Activated T-cell treated with anti-CD3 and anti-CD28 coated beads for 48 hours (primary cell): ENCODE measurements at regions not wholly inside any gene's neighbourhood (a gene's known extent, or its start where the extent isn't known, plus 50 kb on each side); places are given as distances from the start of the nearest gene placed in this dataset.
"Not testable (repeated sequence)": the region's sequence is repeated elsewhere in the genome, so short reads cannot be mapped to it uniquely, and the experiment has no call there.

Source experiments
- DNase-seq: peaks from one replicate; pipeline ENCODE4 v3.0.0-alpha.2; 2020; ENCODE audit warnings: low read depth

DNA sequence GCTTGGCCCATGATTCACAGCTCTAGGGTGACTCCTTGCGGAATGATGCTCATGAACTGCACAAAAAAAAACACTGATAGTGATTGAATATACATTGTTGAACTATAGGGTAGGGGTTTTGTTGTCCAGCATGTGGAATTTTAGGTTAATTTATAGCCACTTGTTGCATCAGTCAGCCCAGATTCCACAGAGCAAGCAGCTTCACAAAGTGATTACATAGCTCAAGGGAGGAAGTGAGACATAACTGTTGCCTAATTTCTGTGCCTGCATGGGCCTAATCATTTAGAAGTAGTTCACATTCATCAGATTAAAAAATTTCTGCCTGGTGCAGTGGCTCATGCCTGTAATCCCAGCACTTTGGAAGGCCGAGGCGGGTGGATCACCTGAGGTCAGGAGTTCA is 142.2 kb upstream of the ZNF722 start:
- not testable (repeated sequence) for DNase-seq

DNA sequence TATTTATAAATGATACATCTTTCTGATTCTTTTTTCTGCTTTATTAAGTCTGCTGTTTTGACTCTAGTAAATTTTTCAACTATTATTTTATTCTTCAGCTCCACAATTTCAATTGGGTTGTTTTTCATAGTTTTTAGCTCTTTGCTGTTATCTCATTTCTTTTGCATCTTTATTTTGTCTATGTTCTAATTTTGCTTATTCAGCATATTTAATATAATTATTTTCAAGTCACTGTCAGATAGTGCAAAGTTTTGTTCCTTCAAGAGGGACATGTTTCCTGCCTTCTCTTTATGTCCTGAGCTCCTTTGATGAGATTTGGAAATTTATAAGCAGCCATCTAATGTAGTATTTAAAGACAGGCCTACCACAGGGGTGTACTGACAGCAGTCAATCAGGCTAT is 131.5 kb upstream of the ZNF722 start:
- DNase-seq, result no peak

DNA sequence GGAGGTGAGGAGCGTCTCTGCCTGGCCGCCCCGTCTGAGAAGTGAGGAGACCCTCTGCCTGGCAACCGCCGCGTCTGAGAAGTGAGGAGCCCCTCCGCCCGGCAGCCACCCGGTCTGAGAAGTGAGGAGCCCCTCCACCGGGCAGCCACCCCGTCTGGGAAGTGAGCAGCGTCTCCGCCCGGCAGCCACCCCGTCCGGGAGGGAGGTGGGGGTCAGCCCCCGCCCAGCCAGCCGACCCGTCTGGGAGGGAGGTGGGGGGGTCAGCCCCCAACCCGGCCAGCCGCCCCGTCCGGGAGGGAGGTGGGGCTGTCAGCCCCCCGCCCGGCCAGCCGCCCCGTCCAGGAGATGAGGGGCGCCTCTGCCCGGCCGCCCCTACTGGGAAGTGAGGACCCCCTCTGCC is 124.4 kb upstream of the ZNF722 start:
- DNase-seq, result not testable (repeated sequence)

DNA sequence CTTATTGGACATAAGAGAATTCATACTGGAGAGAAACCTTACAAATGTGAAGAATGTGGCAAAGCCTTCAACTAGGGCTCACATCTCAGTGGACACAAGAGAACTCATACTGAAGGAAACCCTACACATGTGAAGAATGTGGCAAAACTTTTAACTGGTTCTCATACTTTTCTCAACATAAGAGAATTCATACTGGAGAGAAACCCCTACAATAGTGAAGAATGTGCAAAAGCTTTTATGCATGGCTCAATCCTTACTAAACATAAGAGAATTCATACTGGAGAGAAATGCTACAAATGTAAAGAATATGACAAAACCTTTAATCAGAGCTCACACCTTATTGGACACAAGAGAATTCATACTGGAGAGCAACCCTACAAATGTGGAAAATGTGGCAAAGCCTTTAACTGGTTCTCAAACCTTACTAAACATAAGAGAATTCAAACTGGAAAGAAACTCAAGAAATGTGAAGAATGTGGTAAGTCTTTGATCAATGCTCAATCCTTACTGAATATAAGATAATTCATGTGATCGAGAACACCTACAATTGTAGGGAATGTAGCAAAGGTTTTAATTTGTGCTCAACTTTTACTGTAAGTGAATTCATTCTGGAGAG is 121.8 kb upstream of the ZNF722 start:
- DNase-seq, result no peak

DNA sequence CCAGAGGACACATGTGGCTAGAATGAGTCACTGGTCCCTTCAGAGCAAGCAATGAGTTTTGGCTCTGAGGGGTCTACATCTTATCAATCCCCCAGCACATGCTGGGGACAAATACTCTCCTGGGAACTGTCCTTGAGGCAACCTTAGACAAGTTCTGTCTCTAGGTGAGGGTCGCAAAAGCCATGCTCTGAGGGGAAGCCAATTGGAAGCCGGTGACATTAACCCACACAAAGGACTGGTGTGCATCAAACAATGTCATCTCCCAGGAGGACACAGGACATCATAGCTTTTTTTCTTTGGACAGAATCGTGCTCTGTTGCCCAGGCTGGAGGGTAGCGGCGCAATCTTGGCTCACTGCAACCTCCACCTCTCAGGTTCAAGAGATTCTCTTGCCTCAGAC is 111.6 kb upstream of the ZNF722 start:
- DNase-seq, result no peak

DNA sequence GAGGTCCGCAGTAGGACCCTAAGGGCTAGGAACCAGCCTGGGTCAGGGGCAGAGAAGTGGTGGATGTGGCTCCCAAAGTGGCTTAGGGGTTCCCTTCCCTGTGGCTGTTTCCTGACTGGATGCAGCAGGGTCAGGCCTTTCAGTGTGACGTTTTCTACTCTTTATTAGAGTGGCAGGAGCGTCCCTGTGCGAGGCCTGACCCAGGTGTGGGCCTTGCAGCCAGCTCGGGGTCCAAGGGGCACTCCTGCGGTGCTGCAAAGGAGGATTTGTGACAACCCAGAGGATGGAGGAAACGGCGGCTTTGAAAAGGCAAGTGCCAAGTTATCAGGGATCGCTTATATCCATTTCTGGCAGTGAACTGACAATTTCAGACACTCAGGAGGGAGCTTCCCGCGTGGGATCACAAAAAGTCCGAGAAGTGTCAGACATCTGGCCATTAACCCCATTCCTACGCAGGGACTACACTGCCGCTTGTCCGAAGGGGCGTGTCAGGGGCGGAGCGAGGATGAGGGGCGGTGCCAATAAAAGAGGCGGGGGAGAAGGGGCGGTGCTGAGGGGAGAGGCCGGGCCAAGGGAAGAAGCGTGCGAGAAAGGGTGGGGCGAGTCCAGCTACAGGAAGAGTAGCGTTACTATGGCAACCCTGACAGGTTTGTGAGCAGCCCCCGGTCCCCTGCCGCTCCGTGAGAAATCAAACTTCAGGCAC is 98.8 kb upstream of the ZNF722 start:
- peak; percentile 66 for DNase-seq

DNA sequence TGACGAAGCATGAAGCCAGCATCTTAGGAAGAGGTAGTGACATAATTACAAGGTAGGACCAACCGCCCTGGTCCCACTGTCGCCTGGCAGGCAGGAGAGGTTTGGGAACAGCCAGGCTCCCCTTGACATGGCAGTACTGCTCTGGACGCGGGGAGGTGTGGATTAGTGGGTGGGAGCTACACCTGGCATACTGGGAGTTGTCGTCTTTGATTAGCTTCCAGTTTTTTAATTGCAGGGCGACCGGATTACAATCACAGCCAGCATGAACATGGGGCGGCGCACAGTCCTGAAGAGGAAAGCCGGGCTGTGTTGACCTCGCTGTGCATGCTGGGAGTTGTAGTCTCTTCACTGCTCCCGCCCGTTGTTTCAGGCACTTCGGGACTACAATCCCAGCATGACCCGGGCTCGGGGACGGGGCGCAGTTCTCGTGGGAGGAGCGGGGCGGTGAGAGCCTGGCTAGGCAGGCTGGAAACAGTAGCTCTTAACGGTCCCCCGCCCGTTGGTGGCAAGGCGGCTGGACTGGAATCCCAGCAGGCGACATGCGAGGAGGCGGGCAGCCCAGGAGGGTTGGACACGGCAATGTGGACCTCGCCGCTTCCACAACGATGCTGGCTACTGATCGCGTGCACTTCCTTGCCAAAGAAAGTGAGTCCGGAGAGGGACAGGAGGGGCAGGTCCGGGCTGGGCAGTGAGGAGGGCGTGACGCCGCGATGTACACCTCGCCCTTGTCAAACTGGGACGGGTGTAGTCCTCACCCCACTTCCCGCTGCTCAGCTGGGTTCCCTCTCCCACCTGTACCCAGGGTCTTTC is 98.0 kb upstream of the ZNF722 start:
- DNase-seq, result peak; percentile 81

DNA sequence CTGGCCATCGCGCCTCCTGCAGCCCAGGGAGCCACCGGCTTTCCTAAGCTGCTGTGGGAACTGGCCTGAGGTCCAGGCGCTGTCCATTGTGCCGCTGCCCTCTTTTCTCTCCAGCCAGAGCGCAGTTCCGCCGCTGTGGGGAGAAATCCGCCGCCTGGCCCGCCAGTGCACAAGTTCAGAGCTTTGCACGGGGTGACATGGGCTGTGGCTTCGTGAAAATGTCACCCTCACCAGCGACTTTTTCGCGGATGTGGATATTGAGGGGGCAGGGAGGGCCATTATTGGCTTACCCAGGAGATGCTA is 97.5 kb upstream of the ZNF722 start:
- not testable (repeated sequence) for DNase-seq

DNA sequence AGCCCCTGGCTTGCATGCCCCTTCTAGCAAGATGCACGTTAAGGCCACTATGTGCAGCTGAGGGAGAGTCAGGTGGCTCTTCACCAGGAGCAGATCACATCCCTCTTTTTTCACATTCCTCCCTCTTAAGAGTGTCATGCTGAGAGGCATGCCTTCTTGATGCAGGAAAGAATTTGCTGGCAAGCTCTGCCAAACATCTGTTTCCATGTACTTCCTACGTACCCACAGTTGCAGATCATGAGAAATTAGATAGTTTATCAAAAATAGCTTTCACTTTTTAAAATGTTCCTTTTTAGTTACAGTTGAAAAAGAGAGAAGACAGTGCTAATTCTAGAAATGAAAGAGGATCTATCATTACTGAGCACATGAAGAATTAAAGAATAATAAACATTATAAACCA is 79.7 kb upstream of the ZNF722 start:
- DNase-seq, result no peak

DNA sequence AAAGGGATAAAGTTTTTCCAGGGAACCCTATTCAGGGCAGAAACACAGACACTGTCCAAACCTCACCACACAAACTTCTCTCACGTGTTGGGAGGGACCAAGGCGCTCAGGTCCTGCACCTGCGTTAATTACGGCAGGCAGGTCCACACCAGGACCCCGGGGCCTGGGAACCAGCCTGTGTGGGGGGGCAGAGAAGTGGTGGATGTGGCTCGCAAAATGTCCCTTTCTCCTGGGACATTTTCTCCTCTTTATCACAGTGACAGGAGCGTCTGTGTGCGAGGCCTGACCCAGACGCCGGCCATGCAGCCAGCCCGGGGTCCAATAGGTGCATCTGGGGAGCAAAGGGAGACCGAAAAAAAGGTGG is 73.4 kb upstream of the ZNF722 start:
- peak; percentile 4 for DNase-seq

DNA sequence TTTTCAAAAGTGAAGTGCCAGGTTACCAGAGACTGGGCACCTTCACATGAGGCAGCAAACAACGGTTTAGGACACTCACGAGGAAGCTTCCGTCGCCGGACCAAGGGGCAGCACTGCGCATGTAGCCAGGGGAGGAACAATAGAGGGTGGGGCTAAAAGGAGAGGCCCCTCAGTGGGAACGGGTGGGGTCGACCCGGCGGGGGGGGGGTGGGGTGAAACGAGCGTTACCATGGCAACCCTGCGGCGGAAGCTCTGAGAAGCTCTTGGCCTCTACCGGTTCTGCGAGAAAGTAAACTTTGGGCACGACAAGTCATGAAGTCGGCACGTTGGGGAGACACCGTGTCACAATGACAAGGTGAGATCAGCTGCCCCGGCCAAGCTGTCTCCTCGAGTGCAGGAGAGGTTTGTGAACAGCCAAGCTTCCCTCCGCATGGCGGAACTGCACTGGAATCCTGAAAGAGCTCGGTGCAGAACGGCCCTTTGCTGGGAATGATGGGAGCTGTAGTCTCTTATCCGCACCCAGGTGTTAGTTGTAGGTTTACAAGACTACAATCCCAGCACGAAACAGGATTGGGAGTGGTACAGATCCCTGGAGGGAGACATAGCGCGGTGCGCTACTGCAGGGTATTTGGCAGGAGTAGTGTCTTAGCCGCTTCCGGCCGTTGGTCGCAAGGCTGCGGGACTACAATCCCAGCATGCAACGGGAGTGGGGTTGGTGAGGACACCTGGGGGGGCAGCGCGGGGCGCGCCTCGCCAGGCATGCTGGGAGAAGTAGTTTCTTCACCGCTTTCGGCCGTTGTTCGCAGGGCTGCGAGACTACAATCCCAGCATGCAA is 72.8 kb upstream of the ZNF722 start:
- peak; percentile 79 for DNase-seq

DNA sequence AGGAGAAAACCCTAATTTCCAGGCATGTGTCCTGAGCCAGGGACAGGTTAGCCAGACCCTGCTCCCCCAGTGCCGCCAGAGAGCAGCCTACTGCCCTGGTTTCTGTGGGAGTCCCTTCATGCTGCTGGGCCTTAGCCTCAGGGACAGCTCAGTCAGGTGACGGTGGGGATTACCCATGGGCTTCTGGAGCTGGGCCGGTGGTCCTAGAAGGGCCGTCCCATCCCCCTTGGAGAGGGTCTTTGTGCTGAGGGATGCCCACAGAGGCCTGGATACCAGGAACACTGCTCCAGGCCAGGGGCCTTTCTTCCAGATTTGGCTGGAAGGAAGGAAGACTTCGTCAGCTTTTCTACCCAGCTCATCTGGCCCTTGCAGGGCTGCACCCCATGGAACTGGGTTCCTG is 71.4 kb upstream of the ZNF722 start:
- no peak for DNase-seq

DNA sequence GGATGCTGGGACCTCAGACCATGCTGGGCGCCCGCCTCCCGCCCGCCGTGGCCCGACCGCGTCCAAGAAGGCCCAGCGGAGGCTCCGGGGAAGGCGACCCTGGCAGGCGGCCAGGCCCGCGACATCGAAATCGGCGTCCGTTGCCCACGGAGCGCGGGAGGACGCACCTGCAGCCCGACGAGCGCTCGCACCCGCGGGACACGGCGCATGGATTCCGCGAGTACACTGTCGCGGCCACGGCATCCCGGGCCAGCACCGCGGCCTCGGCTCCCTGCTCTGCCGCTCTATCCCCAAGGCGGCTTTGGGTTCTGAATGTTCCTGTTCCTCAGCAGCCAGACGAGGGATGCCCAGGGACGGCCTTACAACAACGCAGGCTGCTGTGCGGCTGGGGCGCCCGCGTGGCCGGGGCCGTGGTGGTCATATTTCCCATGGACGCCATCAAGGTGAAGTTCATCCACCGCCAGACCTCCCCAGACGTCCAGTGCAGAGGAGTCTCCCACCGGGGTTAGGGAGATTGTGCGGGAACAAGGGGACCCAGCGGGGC is 67.5 kb upstream of the ZNF722 start:
- no peak for DNase-seq

DNA sequence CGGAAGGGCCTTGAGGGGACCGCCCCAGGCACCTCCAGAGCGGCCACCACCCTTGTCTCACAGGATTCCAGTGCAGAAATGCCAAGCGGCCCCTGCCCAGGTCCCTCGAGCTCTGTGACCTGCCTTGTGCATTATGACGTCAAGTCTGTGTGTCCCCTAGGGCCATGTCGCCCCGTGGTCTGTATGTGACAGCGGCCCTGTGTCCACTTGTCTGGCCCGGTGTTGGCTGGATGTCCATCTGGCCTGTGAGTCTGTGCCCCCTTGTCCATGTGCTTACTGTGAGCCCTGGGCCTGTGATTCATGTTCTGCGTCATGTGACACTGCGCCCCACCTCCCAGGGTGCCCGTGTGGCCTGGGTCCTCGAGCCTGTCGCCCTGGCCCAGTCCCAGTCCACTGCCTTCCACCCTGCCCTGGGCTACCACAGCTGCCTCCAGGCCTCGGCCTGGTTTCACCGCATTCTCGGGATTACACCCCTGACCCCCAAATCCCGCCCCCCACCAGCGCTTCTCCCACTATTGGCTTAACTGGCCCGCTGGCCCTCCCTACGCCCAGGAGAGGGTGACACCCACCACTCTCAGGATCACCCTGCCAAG is 66.6 kb upstream of the ZNF722 start:
- DNase-seq, result no peak
